ENCODE measurements at regions not wholly inside any gene's neighbourhood (a gene's known extent, or its start where the extent isn't known, plus 50 kb on each side); places are given as distances from the start of the nearest gene placed in this dataset.

DNA sequence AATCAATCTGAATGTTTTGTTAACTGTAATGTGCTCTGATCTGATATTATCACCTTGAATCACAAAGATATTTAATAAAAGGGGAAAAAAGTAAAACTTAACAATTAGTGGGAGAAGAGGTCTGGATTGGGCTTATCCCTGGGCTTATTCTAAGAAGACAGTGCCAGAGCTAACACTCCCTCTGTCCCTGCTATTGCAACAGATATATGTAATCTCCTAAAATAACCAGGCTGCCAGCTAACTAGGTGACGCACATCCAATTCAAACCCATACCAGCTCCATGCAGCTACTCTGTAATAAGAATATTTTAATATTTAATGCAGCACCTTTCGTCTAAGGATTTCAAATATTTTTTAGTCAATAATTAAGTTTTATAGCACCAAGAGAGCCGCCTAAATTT, 330.1 kb upstream of the MARCKS start:
- TF ChIP-seq, protein P1, sequence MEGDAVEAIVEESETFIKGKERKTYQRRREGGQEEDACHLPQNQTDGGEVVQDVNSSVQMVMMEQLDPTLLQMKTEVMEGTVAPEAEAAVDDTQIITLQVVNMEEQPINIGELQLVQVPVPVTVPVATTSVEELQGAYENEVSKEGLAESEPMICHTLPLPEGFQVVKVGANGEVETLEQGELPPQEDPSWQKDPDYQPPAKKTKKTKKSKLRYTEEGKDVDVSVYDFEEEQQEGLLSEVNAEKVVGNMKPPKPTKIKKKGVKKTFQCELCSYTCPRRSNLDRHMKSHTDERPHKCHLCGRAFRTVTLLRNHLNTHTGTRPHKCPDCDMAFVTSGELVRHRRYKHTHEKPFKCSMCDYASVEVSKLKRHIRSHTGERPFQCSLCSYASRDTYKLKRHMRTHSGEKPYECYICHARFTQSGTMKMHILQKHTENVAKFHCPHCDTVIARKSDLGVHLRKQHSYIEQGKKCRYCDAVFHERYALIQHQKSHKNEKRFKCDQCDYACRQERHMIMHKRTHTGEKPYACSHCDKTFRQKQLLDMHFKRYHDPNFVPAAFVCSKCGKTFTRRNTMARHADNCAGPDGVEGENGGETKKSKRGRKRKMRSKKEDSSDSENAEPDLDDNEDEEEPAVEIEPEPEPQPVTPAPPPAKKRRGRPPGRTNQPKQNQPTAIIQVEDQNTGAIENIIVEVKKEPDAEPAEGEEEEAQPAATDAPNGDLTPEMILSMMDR (IDR thresholded peaks at IDR 0.05; ENCODE audit: extremely low read depth in 1 of 2, insufficient read depth in 1 of 2, low read depth in 1 of 2, low read length in 2 of 2) = no peak
- no peak for TF ChIP-seq EZH2 (IDR thresholded peaks at IDR 0.05; ENCODE audit: borderline replicate concordance, low read depth, low read length, severe bottlenecking)
- TF ChIP-seq MYC (IDR thresholded peaks at IDR 0.05; ENCODE audit: low read depth, low read length) = no peak
- no peak for TF ChIP-seq POLR2AphosphoS5 (IDR thresholded peaks at IDR 0.05; ENCODE audit: insufficient read depth, low read depth, low read length)

Data from endothelial cell of umbilical vein (primary cell).